ENCODE measurements at regions not wholly inside any gene's neighbourhood (a gene's known extent, or its start where the extent isn't known, plus 50 kb on each side); places are given as distances from the start of the nearest gene placed in this dataset.

GRCh38 chrX:98605941-98606340, 1722.2 kb downstream of the RPA4 start:
- Histone ChIP-seq H4K20me1 (replicated peaks in 1 of 2; ENCODE audit: control insufficient read depth in 1 of 2, insufficient read depth in 2 of 2, low read length in 2 of 2) (no peaks in the 10 kb centered on the region), H3K27ac (ENCODE audit: low read depth, low read length) (no peak overlapping the region), H3K23me2 (ENCODE audit: low read depth, low read length) (no peaks in the 10 kb centered on the region), H4K8ac (ENCODE audit: extremely low read depth, insufficient read depth, low read length) (no peak overlapping the region), H2AFZ (ENCODE audit: low read length) (no peak overlapping the region), H2BK120ac (replicated peaks; ENCODE audit: low read depth, low read length) (no peak overlapping the region), H3K79me1 (ENCODE audit: low read depth, low read length) (no peaks in the 10 kb centered on the region), H2BK5ac (ENCODE audit: low read depth, low read length) (no peak overlapping the region), H2BK20ac (ENCODE audit: low read length) (no peak overlapping the region), H3K4me3 (ENCODE audit: extremely low read depth in 1 of 4, insufficient read depth in 2 of 4, low read depth in 3 of 4, low read length in 4 of 4) (no peak overlapping the region), H2BK15ac (ENCODE audit: low read length) (no peak overlapping the region), H3K56ac (replicated peaks; ENCODE audit: insufficient read length, low read depth, low read length) (no peak overlapping the region), H3K14ac (ENCODE audit: insufficient read length) (no peak overlapping the region), H3K36me3 (ENCODE audit: control insufficient read depth in 2 of 4, insufficient read depth in 4 of 4, low read length in 3 of 4) (peaks cover 0 to 5% (median 0%) of the 10 kb centered on the region in 4 experiments; a peak in 1 of 8 replicates), H3K9ac (replicated peaks in 1 of 4; ENCODE audit: extremely low read depth in 1 of 4, low read depth in 3 of 4, low read length in 3 of 4) (no peak overlapping the region), H2BK12ac (ENCODE audit: low read depth, low read length) (no peak overlapping the region), H3K4me2 (ENCODE audit: insufficient read depth in 1 of 2, low read depth in 2 of 2, low read length in 2 of 2) (peak overlapping the region in 1 of 2 experiments; percentile 28; a peak in 1 of 4 replicates), H3K23ac (ENCODE audit: insufficient read length) (no peak overlapping the region), H3K79me2 (ENCODE audit: control insufficient read depth in 1 of 2, insufficient read depth in 2 of 2, low read length in 2 of 2) (peaks cover 0 to 15% of the 10 kb centered on the region in 2 experiments; a peak in 3 of 4 replicates), H4K91ac (replicated peaks; ENCODE audit: insufficient read length, low read length) (no peak overlapping the region), H2AK5ac (ENCODE audit: low read depth, low read length) (no peak overlapping the region), H3K18ac (ENCODE audit: extremely low read depth, low read length) (no peak overlapping the region), H3K4me1 (replicated peaks in 1 of 4; ENCODE audit: control insufficient read depth in 3 of 4, insufficient read depth in 4 of 4, low read length in 3 of 4) (peaks cover 0 to 5% (median 0%) of the 10 kb centered on the region in 4 experiments; a peak in 1 of 7 replicates), H4K5ac (ENCODE audit: insufficient read length, low read depth, low read length) (peak overlapping the region; percentile 52), H3K27me3 (replicated peaks in 1 of 4; ENCODE audit: control insufficient read depth in 3 of 4, extremely low read depth in 1 of 4, insufficient read depth in 3 of 4, low read length in 3 of 4) (no peaks in the 10 kb centered on the region), H3K9me3 (ENCODE audit: insufficient read depth in 2 of 2, low read depth in 1 of 2, low read length in 1 of 2) (no peaks in the 10 kb centered on the region), H3K4ac (replicated peaks; ENCODE audit: insufficient read length, low read depth, low read length) (no peak overlapping the region)
- ChIA-PET CTCF (ENCODE audit: partially characterized antibody) (no interaction called here), POLR2A (ENCODE audit: partially characterized antibody) (no interaction called here)
- FAIRE-seq (no peak), DNase-seq (ENCODE audit: low read depth in 1 of 2, low spot score in 2 of 2) (no peak)
- WGBS, 2 experiments (ENCODE audit: extremely low coverage in 1 of 2, insufficient coverage in 1 of 2, insufficient read length in 1 of 2, insufficient replicate concordance in 2 of 2, low coverage in 1 of 2, low lambda C conversion rate in 2 of 2, missing lambda C conversion rate in 1 of 2) = 25% methylated on average over 1 of the region's 1 CpG; no CpG with 5 or more reads in 1 of the 2 experiments
- TF ChIP-seq HDAC6 (IDR thresholded peaks at IDR 0.05; ENCODE audit: low read depth, low read length) (no peak), JUN (IDR thresholded peaks at IDR 0.05; ENCODE audit: low read depth, low read length) (no peak), EP300 (IDR thresholded peaks at IDR 0.05; ENCODE audit: borderline replicate concordance in 1 of 2, low read depth in 2 of 2, low read length in 2 of 2) (no peak), KDM5A (IDR thresholded peaks at IDR 0.05; ENCODE audit: low read length) (no peak), CHD2 (IDR thresholded peaks at IDR 0.05; ENCODE audit: low read length) (no peak), EGR1 (IDR thresholded peaks at IDR 0.05; ENCODE audit: borderline replicate concordance, low read depth, low read length) (no peak), MAX (IDR thresholded peaks at IDR 0.05) (no peak), NRF1 (IDR thresholded peaks at IDR 0.05; ENCODE audit: low read depth, low read length) (no peak), SP1 (IDR thresholded peaks at IDR 0.05; ENCODE audit: low read depth, low read length) (no peak), POLR2AphosphoS5 (IDR thresholded peaks at IDR 0.05; ENCODE audit: low read depth, low read length) (no peak), HDAC2 (IDR thresholded peaks at IDR 0.05; ENCODE audit: borderline replicate concordance in 1 of 2, low read depth in 2 of 2, low read length in 2 of 2) (no peak), CTCF (IDR thresholded peaks at IDR 0.05; ENCODE audit: control extremely low read depth in 1 of 3, insufficient read depth in 1 of 3, low read depth in 1 of 3, low read length in 3 of 3) (no peak)
